NCI-H774 (cell line): ENCODE measurements at regions not wholly inside any gene's neighbourhood (a gene's known extent, or its start where the extent isn't known, plus 50 kb on each side); places are given as distances from the start of the nearest gene placed in this dataset.
"Not testable (repeated sequence)": the region's sequence is repeated elsewhere in the genome, so short reads cannot be mapped to it uniquely, and the experiment has no call there.

Source experiments
- DNase-seq: peaks from one replicate; lab custom pipeline; 2025; lab: John Stamatoyannopoulos, UW

DNA sequence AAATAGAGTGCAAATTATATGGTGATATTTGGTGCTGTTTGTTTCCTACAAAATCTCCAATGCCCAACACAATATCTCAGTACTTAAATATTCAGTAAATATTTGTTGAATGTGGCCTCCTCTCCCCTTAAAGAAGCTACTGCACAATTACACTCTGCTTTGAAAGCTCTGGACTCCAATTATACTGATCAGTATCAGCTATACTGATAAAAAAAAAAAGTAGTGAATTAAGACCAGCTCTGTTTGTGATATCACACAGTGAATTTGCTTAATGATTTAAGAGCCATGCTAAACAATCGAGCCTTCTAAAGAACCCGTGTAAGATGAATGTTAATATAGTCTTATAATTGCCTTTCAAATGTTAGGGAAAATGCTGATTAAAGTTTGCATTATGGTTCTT lies 543.2 kb upstream of the API5 start:
- no peak for DNase-seq

DNA sequence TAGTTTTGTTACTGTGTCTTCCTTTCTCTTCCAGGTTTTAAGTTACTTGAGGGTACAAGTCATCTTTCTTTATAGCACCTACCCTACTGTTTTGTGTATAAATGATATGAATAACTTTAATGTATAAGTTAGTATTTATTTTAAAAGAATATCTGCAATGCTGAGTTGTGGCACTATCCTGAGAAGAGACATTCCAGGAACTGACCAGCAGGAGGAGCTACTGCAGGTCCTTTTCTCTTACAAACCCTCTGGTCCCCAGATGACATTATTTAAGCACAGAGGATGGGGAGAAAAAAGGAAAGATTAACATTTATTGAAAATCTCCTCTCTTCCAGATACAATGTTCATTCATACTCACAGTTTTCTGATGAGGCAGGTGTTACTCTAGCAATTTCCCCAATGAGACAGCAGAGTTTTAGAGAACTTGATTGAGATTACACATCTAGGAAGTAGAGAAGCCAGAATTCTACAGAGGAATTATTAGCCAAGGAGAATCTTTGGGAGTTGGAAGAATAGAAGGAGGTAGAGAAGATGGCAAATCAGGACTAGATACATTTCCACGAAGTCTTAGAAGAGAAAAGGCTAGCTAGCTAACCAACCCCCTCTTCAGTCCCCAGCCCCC lies 541.2 kb upstream of the API5 start:
- DNase-seq = no peak

DNA sequence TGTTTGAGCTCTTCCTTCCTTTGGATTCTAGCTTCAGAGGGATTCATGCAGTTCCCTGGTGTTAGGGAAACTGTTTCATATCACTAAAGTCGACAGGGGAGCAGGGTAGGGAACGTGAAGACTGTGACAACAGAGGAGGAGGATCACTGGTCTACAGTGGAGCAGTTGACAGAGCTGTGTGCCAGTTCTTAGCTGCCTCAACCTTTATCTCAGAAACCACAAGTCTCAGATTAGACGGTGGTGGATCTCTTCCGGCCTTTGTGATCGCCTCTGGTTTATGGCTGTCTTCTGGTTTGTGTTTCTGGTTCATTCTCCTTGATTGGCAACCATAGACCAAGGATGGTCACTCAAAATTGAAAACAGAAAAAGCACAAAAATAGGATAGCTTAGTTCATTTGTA lies 538.9 kb upstream of the API5 start:
- DNase-seq = no peak

GRCh38 chr11:42773729-42774128 lies 538.1 kb upstream of the API5 start:
- DNase-seq = no peak

GRCh38 chr11:42774567-42774966 lies 537.2 kb upstream of the API5 start:
- no peak for DNase-seq

DNA sequence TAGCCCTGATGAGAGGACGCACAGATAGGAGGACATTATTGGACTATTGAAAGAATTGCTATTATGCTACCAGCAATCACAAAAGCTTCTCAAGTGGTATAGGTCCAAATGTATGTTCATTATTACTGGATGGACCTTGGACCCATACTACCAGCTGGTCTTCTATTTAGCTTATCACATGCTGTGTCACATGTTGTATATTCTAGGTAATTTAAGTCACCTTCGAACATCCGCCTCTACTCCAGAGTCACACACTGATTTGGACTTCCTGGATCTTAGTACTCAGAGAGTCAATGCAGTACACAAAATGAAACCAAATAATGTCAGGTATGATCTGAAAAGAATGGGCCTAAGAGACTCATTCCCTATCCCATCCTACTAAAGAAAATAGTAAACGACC lies 534.0 kb upstream of the API5 start:
- DNase-seq = no peak

DNA sequence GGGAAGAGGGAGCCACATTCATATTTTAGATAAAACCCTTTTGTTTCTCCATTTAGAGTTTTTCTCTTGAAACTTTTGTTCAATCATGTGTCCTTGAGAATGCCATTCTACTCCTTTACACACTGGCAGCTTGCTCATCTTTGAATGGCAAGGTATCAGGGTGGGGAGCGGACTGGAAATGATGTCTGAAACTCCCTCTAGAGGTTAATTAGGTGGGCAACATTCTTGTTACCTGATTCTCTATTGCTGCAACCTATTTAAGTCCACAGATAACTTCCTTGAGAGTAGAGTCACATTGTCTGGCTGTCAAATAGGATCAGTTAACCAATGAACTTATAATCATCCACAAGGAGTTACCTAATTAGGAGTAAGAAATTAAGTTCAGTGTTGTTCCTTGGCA lies 533.6 kb upstream of the API5 start:
- DNase-seq = no peak

DNA sequence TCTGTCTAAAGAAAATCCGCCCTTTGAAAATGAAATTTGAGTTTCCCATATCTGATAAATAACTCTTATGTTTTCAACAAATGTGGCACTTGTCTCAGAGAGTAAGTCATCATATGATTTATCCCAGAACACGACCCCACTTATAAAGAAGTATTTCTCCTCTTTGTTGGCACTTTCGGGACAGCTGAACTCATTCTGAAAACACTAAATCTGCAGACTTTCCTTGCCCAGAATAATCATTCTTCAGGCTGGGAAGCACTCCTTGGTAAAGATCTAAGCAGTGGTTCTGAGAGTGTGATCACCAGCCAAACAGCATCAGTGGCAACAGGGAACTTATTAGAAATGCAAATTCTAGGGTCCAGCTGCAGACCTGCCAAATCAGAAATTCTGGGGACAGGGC lies 532.2 kb upstream of the API5 start:
- DNase-seq = no peak

DNA sequence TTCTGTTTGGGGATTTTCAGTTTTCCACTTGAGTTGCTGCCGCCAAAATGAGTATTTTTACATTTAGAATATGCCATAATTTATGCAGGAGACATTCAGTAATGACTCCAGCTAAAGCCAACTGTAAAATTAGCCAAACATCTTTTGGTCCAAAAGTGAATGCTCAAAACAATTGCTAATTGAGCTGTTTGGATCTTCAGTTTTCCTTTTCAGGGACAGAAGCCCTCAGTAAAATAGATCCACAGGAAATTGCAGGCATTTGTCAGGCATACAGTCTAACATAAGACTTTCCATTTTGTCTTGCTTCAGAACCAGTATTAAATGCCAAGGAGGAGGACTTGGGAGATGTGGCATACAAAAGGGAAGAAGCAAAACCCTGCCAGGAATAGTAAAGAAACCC lies 524.8 kb upstream of the API5 start:
- DNase-seq = no peak

DNA sequence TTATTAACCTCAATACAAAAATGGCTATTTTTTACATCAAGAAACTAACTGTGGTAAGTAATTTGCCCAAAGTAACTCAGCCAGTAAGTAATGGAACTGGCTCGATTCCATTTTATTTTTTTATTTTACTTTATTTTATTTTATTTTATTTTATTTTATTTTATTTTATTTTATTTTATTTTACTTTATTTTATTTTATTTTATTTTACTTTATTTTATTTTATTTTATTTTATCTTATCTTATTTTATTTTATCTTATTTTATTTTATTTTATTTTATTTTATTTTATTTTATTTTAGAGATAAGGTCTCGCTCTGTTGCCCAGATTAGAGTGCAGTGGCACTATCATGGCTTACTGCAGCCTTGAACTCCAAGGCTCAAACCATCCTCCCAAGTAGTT lies 516.3 kb upstream of the API5 start:
- not testable (repeated sequence) for DNase-seq

DNA sequence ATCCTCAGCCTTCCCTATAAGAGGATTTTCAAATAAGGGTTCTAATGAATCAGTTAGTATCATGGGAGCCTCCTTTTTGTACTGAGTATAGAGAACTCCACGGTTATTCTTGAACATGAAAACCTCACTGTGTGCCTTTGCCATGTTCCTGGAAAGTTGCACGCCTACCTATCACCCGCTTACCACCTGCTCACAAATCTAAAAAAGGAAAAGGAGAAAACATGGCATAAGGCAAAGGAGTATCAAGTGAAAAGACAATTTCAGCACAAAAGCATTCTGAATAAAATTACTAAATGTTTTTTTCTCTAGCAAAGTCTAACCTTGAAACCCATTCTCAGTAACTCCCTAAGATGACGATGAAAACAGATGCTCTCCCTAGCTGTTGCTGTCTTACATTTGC lies 511.8 kb upstream of the API5 start:
- DNase-seq = no peak

GRCh38 chr11:42802201-42802899 lies 509.4 kb upstream of the API5 start:
- DNase-seq = no peak

DNA sequence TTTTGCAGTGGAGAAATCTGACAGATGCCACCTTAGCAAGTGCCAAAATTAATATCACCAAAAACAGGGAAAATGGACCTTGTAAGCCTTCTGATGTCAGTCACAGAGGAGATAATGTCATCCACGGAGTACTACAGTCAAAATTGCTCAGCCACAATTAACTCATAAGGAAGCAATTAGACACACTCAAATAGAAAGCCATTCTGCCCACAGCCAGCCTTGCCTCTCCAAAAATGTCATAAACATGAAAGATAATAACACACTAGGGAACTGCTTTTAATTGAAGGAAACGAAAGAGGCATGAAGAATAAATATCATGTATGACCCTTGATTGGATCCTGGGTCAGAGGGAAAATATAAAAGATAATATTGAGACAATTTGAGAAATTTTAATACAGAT lies 505.6 kb upstream of the API5 start:
- DNase-seq = no peak

- no peak for DNase-seq
Observed at GRCh38 chr11:42812361-42812760, 499.4 kb upstream of the API5 start.

DNA sequence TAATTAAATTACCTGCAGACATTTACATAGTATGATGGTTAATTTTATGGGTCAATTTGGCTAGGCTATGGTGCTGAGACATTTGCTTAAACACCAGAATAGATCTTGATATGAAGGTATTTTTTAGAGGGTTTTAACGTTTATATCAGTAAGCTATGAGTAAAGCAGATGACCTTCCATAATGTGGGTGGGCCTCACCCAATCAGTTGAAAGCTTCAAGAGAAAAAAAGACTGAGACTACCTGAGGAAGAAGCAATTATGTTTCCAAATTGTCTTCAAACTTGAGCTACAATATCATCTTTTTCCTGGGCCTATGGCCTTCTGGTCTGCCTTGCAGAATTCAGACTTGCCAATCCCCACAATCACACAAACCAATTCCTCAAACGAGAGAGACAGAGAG lies 498.8 kb upstream of the API5 start:
- DNase-seq = no peak

- DNase-seq = no peak
Observed at GRCh38 chr11:42816471-42816870, 495.3 kb upstream of the API5 start.

DNA sequence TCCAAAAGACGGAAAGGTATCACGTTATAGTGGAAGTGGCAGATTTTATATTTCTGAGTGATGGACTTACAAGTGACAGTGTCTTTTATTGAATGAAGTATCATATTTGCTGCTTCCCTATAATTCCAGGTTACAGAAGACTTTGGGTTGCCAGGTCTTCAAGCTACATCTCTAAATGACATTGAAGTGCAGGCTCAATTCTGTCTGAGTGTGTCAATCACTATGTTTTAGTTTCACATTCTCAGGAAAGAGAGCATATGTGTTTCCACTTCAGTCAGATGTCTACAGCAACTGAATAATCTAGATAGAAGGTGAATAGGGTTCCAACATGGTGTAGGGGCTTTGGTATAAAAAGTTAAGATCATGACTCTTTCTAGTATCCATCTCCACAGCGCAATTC lies 492.7 kb upstream of the API5 start:
- no peak for DNase-seq

- not testable (repeated sequence) for DNase-seq
Observed at GRCh38 chr11:42822188-42822587, 489.6 kb upstream of the API5 start.

GRCh38 chr11:42823546-42823945 lies 488.2 kb upstream of the API5 start:
- no peak for DNase-seq

DNA sequence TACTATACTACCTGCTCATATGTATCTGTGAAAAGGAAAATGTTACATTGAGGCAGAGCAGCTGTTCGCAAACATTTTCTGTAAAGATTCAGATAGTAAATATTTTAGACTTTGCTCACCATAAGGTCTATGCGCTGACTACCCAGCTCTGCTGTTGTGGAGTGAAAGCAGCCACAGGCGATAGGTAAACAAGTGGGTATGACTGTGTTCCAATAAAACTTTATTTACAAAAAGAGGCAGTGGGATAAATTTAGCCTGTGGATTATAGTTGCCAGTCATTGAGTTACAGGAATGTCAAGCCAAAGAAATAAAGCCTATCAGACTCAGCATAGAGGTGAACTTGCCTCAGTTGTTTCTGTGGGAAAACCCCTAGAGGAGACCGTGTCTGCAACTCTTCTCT lies 487.7 kb upstream of the API5 start:
- DNase-seq = no peak

GRCh38 chr11:42825598-42825997 lies 486.2 kb upstream of the API5 start:
- no peak for DNase-seq

DNA sequence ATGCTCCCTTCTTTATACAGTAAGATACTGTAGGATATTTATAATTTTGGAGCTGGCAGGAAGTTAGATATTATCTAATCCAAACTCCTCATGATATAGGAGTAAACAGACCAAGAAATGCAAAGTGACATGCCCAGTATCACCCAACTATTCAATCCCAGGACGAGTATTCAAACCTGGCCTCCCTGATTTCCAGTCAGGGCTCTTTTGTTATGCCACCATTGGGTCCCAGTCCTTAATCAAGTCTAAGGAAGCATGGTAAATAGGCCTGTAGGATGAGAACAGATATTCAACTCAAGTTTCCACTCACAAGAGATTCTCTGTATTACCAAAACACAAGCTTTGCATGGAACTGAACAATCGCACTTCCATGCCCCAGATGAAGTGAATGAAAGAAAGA lies 484.0 kb upstream of the API5 start:
- DNase-seq = no peak

GRCh38 chr11:42837994-42838393 lies 473.8 kb upstream of the API5 start:
- DNase-seq = no peak

GRCh38 chr11:42840176-42840829 lies 471.5 kb upstream of the API5 start:
- no peak for DNase-seq
